ENCODE measurements at regions not wholly inside any gene's neighbourhood (a gene's known extent, or its start where the extent isn't known, plus 50 kb on each side); places are given as distances from the start of the nearest gene placed in this dataset.

DNA sequence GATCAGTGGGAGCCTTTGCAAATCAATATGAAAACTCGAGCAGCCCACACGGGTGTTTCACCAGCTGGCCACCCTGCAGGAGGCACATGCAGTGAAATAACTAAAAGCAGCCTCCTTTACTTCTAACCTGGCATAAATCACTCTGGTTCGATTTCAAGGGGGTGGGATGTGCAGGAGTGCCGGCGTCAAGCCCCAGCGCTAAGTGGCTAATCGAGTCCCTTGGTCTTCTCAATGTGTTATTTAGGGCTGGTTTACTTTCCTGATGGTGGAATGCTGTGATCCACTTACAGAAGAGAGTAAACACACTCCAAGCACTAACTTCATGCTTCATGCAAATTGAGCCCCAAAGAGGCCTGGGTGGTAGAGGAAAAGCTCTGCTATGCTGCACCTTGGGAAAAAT lies 109.4 kb downstream of the TMEM174 start:
- no peaks in the 10 kb centered on the region for H3K9me3 ChIP-seq (replicated peaks; ENCODE audit: control insufficient read depth, insufficient read depth, low read length)
- DNase-seq (ENCODE audit: low read depth, low spot score) (peak; percentile 16), FAIRE-seq (no peak)
- BruUV-seq (replicated peaks): no TSS peak
- CTCF ChIA-PET: interaction anchor here (1.4 kb wide), 1 partner anchor 81 kb away, joined by 3 read pairs; no protein-coding TSS in a partner anchor
- no peak overlapping the region for H3K27ac ChIP-seq (ENCODE audit: insufficient read depth, low read depth, low read length)
- H3K9ac ChIP-seq (replicated peaks; ENCODE audit: extremely low read depth, insufficient read depth, low read length): no peak overlapping the region
- H3K4me3 ChIP-seq (replicated peaks in 1 of 3; ENCODE audit: insufficient read depth in 1 of 3, low read depth in 1 of 3, low read length in 3 of 3): no peak overlapping the region
- POLR2A ChIA-PET: no interaction called here
- dilution Hi-C loops (cut with MboI; ENCODE audit: extremely low pct_ligation_motif_present, low sequenced_read_pairs) (no loop called here), intact Hi-C loops (cut with micrococcal nuclease) (loop anchor here (5.0 kb wide), 1 partner anchor 65 kb away; no protein-coding TSS in a partner anchor)
- no peaks in the 10 kb centered on the region for H3K36me3 ChIP-seq (ENCODE audit: control insufficient read depth in 2 of 2, extremely low read depth in 1 of 2, insufficient read depth in 2 of 2, low read length in 2 of 2)
- H4K20me1 ChIP-seq (replicated peaks; ENCODE audit: control insufficient read depth, extremely low read depth, insufficient read depth, low read length): no peaks in the 10 kb centered on the region
- H2AFZ ChIP-seq (ENCODE audit: low read depth, low read length): no peak overlapping the region
- peaks cover 17 to 33% of the 10 kb centered on the region in 2 experiments for H3K27me3 ChIP-seq (ENCODE audit: control insufficient read depth in 2 of 2, insufficient read depth in 2 of 2, low read length in 2 of 2)
- no peak overlapping the region for H3K4me2 ChIP-seq (ENCODE audit: insufficient read depth, low read length)
- no peaks in the 10 kb centered on the region for H3K79me2 ChIP-seq (ENCODE audit: control insufficient read depth, insufficient read depth, low read length)
- no peaks in the 10 kb centered on the region for H3K9me1 ChIP-seq (replicated peaks; ENCODE audit: control insufficient read depth, extremely low read depth, insufficient read depth, low read length)
- peaks cover 25% of the 10 kb centered on the region for H3K4me1 ChIP-seq (ENCODE audit: control insufficient read depth, extremely low read depth, insufficient read depth, low read length)
- TF ChIP-seq, protein P1, sequence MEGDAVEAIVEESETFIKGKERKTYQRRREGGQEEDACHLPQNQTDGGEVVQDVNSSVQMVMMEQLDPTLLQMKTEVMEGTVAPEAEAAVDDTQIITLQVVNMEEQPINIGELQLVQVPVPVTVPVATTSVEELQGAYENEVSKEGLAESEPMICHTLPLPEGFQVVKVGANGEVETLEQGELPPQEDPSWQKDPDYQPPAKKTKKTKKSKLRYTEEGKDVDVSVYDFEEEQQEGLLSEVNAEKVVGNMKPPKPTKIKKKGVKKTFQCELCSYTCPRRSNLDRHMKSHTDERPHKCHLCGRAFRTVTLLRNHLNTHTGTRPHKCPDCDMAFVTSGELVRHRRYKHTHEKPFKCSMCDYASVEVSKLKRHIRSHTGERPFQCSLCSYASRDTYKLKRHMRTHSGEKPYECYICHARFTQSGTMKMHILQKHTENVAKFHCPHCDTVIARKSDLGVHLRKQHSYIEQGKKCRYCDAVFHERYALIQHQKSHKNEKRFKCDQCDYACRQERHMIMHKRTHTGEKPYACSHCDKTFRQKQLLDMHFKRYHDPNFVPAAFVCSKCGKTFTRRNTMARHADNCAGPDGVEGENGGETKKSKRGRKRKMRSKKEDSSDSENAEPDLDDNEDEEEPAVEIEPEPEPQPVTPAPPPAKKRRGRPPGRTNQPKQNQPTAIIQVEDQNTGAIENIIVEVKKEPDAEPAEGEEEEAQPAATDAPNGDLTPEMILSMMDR (IDR thresholded peaks at IDR 0.05; ENCODE audit: extremely low read depth in 1 of 2, insufficient read depth in 1 of 2, low read depth in 1 of 2, low read length in 2 of 2): no peak
- TF ChIP-seq MYC (IDR thresholded peaks at IDR 0.05; ENCODE audit: low read depth, low read length) (no peak), JUN (IDR thresholded peaks at IDR 0.05; ENCODE audit: borderline replicate concordance, insufficient read depth, insufficient read length, low read depth) (no peak), POLR2A (IDR thresholded peaks at IDR 0.05; ENCODE audit: low read depth, low read length) (no peak), FOS (IDR thresholded peaks at IDR 0.05; ENCODE audit: borderline replicate concordance, insufficient read depth, low read length) (no peak), GATA2 (IDR thresholded peaks at IDR 0.05; ENCODE audit: insufficient read depth, insufficient read length, low read depth, low read length) (no peak), POLR2AphosphoS5 (IDR thresholded peaks at IDR 0.05; ENCODE audit: insufficient read depth, low read depth, low read length) (no peak), EZH2 (IDR thresholded peaks at IDR 0.05; ENCODE audit: borderline replicate concordance, low read depth, low read length, severe bottlenecking) (no peak)
- TF ChIP-seq, protein P2, sequence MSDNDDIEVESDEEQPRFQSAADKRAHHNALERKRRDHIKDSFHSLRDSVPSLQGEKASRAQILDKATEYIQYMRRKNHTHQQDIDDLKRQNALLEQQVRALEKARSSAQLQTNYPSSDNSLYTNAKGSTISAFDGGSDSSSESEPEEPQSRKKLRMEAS (IDR thresholded peaks at IDR 0.05; ENCODE audit: insufficient read depth, insufficient read length): no peak
